T-helper 1 cell treated with Interleukin-12 subunit alpha and Interleukin-12 subunit beta and Interleukin-4 antibody, amounts not matched to agents 30 ng/mL and 1 ng/mL, for 36 hours (primary cell): ENCODE measurements at regions not wholly inside any gene's neighbourhood (a gene's known extent, or its start where the extent isn't known, plus 50 kb on each side); places are given as distances from the start of the nearest gene placed in this dataset.
"Not testable (repeated sequence)": the region's sequence is repeated elsewhere in the genome, so short reads cannot be mapped to it uniquely, and the experiment has no call there.

Experiments used
- intact Hi-C: fragments of 100-400 bp; cut with micrococcal nuclease; formaldehyde crosslinking; loops from one replicate; pipeline ENCODE4 v1.15.1; 2024

DNA sequence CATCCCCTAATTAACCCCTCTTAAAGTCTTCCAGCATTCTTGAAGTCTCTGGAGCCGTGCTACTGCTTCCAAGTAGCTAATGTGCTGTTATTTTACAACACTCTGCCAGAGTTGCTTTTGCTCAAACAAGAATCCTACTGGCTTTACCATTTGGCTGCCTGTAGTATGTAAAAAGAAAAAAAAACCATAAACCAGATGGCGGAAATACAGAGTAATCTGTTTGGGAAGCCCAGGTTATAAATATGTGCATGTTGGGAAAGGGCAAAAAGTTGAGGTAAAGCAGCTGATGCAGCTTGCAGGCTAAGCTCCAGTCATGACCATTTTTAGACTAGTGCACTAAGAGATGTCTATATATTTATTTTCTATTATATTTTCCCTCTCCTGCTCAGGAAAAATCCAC lies 313.2 kb upstream of the ETAA1 start:
- intact Hi-C loops: no loop called here

DNA sequence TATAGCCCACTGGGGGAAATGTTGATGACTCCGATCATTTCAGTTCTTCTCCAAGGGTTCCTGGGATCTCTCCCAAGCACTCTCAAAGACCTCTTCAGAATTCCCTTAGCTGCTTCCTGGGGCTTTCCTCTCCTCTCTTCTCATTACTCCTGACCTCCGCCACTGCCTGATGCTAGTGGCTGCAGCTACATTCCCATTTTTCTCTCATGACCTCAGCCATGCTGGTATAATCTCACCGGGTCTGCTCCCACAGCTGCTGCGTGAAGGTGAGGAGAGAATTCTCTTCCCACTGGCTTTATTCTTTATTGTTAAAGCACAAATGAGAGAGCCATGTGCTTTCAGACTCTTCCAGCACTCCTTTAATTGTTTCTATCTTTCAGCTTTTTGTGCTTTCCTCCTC lies 312.0 kb upstream of the ETAA1 start:
- intact Hi-C loops: no loop called here

DNA sequence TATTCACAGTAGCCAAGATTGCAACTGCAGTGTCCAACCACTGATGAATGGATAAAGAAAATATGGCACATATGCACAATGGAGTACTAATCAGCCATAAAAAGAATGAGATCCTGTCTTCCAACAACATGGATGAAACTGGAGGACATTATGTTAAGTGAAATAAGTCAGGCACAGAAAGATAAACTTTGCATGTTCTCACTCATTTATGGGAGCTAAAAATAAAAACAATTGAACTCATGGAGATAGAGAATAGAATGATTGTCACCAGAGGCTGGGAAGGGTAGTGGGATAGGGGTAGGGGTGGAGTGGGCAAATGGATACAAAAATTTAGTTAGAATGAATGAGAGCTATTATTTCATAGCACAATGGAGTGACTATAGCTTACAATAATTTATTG lies 305.5 kb upstream of the ETAA1 start:
- intact Hi-C loops: no loop called here

DNA sequence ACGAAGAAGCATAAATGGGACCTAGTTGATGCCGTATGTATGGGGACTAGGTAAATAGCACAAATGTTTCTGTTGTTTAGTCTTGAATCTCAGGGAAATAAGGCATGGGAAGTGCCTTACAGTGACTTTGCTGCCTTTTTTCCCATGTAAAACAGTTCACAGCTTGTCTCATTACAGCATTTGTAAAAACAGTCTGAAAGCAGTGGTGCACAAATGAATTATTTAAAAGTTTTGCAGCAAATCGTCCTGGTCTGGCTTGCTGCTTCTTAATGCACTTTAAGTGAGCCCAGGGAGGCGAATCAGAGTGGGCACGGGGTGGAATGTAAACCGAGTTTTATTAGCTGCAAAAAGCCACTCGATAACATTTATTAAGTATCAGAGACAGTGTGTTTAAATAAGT lies 302.0 kb upstream of the ETAA1 start:
- intact Hi-C loops: no loop called here

DNA sequence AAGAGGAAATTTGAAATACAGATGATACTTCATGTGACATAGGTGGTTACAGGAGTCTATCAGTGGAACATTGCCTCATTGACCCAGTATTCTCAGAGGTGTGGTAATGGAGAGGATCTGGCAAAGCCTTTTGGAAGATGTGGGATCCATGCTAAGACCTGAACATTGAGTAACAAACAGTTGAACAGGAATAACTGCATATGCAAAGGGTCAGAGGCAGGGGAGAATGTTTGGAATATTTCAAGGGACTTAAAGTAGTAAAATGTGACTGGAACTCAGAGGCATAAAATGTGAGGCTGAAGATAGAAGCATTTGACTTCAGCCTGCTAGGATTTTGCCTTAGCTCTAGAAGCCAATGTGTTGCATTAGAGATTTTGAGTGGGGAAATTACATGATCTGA lies 300.2 kb upstream of the ETAA1 start:
- intact Hi-C loops: no loop called here

DNA sequence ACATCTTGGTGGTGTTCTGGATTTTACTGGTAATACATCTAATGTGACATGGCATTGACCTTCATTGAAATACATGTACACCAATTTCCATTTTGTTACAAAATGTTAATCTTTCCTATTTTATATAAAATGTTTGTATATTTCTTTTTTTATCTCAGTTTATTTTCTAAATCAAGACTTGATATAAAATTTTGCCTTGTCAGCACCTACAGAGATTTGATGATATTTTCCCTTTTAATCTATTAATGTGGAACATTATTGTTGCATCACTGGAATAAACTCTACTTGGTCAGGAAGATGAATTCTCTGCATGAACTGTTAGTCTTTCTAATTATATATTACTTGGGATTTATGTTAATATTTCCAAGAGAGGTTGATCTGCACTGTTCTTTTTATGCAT lies 294.0 kb upstream of the ETAA1 start:
- intact Hi-C loops: no loop called here

DNA sequence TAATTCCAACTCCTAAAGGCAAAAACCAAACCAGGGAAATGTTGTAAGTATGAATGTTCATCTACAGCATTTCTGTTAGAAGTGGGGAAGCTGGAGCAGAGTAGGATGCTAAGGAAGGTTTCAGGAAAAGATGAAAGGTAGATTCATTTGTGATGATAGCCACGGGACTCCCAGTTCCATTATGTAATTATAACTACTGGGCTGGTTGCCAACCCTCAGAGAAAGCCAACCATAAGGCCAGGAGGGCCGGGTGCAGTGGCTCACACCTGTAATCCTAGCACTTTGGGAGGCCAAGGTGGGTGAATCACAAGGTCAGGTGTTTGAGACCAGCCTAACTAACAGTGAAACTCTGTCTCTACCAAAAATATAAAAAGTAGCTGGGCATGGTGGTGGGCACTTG lies 288.9 kb upstream of the ETAA1 start:
- intact Hi-C loops: no loop called here

DNA sequence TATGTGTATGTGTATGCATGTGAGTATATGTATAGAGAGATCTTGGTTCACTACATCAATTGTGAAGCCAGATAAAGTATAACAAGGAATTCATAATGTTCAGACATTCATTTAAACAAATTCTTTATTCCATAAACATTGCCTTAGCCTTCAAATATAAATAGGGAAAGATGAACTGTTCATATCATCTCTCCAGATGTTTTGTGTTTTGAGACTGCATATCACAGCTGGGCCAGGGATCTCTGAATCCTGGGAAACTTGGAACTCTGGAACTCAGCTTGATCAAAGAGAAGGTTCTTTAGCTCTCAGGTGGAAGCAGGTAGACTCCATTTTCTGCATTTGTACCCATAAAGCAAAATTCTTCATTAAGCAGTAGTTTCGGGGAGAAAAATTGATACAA lies 272.6 kb upstream of the ETAA1 start:
- intact Hi-C loops: no loop called here

DNA sequence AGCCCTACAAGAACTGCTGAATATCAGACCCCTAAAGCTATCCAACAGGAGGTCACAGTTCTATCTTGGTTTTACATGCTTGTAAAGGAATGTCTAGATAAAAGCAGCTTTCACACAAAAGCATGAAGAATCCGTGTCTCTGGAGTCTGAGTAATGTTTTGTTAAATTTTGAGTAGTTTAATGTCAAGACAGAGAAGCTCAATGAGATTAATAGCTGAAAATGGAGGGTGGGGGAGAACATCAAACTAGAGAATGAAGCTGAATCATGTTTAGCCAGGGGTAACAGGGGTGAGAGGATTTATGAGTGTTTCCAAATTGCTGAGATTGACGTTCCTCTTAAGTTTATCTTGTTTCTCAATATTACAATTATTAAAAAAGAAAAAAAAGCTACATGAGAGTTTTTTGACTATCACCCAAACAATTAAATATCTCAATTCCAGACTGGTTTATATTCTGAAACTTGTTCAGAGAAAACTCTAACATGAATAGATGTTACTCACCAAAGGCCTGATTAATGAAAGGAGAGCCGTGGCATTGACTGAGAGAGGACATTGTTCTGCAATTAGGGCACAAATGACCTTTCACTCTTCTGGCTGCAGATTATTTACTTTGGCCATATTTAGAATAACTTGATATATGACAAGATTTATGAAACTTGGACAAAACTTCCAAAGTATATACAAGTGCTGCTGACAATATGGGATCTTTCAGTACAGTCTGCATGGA lies 266.4 kb upstream of the ETAA1 start:
- intact Hi-C loops: no loop called here

DNA sequence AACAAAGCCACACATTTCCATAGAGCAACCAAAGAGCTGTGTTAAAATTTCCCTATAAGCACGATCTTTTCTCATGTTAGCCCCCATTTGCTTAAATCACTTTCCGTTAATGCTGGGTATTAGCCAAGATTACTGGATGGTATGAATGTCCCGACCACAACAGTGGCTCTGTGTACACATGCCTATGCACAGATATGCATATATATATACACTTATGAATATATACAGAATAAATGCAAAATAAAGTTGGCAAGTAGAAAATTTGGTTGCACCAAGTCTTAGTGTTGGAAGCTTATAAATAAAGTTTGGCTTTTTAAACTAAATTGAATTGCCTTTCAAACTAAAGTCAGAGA lies 265.9 kb upstream of the ETAA1 start:
- intact Hi-C loops: no loop called here

DNA sequence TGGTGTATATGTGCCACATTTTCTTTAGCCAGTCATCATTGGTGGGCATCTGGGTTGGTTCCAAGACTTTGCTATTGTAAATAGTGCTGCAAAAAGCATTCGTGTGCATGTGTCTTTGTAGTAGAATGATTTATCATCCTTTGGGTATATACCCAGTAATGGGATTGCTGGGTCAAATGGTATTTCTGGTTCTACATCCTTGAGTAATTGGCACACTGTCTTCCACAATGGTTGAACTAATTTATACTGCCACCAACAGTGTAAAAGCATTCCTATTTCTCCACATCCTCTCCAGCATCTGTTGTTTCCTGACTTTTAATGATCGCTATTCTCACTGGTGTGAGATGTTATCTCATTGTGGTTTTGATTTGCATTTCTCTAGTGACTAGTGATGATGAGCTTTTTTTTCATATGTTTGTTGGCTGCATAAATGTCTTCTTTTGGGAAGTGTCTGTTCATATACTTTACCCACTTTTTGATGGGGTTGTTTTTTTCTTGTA lies 264.6 kb upstream of the ETAA1 start:
- intact Hi-C loops: not testable (repeated sequence)

DNA sequence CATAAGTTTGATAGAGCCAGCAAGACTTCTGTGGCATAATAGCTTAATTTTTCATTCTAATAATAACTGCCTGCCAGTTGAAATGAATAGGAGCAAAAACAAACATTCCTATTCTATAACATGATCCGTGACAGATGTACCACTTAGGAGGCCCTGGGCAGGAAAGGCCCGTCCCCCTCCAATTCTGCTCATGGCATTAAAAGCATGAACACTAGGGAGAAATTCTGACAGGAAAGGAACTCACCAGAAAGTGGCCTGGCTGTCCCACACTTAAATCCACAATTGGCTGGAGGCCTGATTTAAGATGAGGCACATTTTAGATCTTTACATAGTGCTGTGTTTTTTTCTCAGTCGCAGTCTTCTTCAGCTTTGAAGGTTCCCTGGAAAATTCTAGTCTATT lies 261.9 kb upstream of the ETAA1 start:
- intact Hi-C loops: no loop called here

DNA sequence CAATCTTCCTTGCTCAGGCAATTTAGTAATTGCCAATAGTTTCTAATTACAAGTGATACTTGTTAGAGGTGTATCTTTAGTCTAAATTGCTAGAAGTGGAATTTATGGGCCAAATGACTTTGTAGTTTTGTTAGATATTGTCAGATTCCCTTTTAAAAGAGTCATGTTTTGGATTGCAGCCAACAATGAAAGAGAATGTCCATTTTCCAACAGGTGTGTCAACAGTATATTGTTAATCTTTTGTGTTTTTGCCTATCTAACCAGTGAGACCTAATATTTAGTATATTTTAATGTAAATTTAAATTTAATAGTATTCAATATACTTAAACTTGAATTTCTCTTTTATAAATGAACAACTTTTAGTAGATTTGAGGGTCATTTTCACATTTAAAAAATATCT lies 259.4 kb upstream of the ETAA1 start:
- intact Hi-C loops: no loop called here

DNA sequence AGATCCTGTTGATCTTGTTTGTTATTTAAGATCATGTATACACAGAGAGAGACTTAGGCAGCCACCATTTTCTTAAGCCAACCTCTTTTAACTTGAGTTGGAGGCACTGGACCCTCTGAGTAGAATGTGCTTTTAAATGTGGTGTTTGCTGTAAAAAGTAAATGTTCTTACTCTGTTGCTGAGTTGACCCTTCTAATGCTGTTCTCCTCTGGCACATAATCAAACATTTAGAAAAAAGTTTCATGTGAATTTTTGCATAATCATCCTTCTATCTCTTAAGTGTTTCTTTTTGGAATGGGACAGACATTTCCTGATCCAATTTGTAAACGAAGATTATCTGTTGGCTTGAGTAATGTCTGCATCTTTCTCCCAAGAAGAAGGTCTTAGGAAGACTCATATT lies 255.1 kb upstream of the ETAA1 start:
- intact Hi-C loops: no loop called here

DNA sequence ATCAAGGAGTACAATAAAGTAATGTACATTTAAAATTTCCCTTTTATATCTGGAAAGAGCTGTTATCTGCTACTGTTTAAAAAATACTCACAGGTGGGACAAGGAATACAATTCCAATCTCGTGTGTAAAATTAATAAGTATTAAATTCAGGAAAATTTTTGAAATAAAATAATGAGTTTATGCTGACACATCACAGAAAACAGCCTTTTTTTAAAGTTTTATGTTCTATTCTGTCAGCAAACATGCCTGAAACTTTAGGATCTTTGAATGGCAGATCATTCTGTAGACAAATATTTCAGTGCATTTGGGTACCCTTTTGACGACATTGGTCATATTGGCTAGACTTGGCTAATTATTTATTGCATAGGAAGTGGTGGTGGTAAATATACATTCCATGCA lies 254.4 kb upstream of the ETAA1 start:
- intact Hi-C loops: no loop called here

DNA sequence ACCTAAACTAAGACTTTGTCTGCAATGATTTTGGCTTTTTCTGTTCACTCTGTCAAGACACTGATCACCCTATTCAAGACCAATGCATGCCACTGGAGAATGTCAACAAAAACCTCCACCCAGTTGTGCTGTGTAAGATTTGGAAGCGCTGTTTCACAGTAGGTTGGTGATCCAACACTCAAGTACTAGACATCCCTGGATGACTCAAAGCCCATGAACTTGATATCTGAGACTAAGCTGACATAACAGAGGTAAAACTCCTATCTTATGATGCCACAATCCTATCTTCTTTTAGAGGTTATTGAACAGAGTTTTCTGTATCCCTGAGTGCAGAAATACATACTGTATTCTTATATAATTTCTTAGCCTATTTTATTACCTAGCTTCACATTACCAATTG lies 251.3 kb upstream of the ETAA1 start:
- intact Hi-C loops: no loop called here

DNA sequence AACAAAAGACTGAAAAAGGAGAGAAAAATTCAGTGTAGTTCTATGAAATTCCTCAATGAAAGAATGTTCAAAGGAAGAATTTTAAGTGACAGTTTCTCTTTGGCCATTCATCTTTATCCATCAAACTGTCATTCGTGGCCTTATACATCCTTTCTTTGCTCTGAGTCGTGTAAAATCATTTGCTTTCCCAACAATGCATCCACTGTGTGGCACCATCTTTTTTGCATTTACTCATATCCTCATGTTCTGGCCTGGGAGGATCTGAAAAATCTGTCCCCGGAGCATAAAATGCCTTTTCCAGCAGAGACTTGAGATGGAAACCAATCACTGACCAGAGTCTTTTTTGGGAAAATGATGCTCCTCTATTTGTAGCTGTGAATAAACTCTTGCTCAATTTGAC lies 240.3 kb upstream of the ETAA1 start:
- intact Hi-C loops: no loop called here

DNA sequence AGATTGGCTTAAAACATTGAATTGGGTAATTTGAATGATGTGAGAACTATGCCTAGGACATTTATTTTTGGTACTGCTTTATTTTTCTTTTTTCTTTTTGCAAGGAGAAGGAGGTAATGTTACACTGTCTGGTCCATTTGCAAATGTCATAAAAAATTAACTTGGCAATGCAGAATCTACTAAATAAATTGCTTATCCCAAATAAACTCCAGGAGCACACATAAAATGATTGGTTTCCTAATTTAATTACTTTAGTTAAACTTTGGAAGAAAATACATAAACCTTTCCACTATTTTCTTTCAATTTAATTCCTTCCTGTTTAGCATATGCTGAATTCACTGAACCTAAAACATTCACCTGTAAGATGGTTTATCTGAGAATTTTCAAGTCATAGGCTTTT lies 238.4 kb upstream of the ETAA1 start:
- intact Hi-C loops: no loop called here

DNA sequence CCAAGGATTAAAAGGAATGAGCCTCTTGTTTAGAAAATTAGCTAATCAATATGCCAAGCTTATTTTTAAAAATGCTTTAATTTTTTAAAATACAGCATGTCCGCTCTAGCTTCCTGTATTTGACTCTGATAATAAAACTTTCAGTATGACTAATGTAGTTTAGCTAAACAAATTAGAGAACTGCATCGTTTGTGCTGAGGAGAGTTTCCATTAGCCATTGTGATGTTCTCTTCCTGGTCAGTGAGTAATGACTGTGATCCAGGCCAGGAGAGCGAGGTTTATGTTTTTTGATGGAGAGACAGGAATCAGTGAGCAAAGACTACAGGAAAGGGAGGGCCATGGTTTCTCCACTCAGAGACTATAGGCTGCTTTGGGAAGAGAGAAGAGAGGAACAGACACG lies 237.2 kb upstream of the ETAA1 start:
- intact Hi-C loops: no loop called here

DNA sequence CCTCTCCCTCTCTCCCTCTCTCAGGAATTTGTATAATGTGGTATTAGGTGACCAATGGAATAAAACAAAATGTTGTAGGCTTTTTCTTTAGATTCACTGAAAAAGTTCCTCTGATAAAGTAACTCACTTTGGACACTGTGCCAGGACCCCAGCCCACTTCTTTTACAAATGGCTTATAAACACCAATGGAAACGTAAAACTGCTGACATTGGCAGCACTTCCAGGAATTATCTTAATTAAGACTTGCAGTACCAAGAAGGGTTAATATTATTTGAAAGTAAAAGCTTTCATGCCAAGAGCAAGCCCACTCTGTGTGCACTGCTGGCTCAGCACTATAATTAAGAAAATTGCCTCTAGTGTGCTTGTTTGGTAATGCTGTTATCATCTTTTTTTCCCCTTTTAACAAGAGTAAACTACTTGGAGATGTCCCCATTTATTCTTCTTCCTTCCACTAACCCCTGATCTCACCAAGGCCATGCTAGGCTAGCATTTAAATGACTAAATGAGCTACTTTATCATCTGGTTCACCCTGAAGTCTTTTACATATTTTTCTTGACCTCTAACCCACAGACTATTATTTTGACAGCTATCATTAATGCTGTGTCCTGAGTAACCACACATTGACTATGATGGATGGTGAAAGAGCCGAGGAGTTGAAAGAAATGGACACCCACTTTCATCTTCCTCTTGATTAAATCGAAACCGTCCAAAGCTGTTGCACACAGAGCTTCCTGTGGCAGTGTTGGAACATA lies 232.2 kb upstream of the ETAA1 start:
- intact Hi-C loops: no loop called here

DNA sequence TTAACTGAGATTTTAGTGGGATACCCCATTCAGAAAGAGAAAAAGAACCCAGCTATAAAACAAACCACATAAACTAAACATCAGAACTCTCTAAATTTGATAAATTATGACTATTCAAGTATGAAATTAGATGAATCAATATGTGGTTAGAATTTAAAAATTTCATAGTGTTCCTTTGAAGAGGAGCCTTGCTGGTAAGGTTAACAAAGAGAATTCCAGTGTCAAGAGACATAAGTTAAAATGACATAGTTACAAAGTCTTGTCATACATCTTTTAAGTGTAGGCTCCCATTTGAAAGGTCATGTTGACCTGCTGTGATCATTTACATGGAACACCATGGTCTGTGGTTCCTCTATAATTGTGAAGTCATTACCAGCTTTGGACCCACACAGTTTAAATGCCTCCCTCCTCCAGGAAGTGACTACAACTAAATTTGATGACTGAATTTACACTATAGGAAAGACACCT lies 231.6 kb upstream of the ETAA1 start:
- intact Hi-C loops: no loop called here

DNA sequence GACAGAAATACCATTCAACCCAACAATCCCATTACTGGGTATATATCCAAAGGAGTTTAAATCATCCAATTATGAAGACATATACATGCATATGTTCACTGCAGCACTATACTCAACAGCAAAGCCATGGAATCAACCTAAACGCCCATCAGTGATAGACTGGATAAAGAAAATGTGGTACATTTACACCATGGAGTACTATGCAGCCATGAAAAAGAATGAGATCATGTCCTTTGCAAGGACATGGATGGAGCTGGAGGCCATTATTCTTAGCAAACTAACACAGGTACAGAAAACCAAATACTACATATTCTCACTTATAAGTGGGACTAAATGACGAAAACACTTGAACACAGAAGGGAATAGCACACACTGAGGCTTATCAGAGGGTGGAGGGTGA lies 230.6 kb upstream of the ETAA1 start:
- intact Hi-C loops: not testable (repeated sequence)
